Testis (tissue), 2 donors: ENCODE measurements at regions not wholly inside any gene's neighbourhood (a gene's known extent, or its start where the extent isn't known, plus 50 kb on each side); places are given as distances from the start of the nearest gene placed in this dataset.

ENCODE experiments used
- DNase-seq: peaks from one replicate; pipeline ENCODE4 v3.0.0-alpha.2; 2019
- H3K27ac ChIP-seq, 2 donors: fragments of 200-600 bp; sonication (generic); one replicate each; pipeline ENCODE4 v1.5.1; 2019
- H3K27me3 ChIP-seq: fragments of 200-600 bp; sonication (generic); one replicate; pipeline ENCODE4 v1.5.1; 2019
- H3K36me3 ChIP-seq: fragments of 200-600 bp; sonication (generic); one replicate; pipeline ENCODE4 v1.5.1; 2017; ENCODE audit warnings: low read depth; ENCODE audit errors: missing control alignments
- H3K4me1 ChIP-seq: fragments of 200-600 bp; sonication (generic); one replicate; pipeline ENCODE4 v1.5.1; 2019
- H3K4me3 ChIP-seq, 2 donors: fragments of 200-600 bp; sonication (generic); one replicate each; pipeline ENCODE4 v1.5.1; 2017 to 2019
- H3K9me3 ChIP-seq: fragments of 200-600 bp; sonication (generic); one replicate; pipeline ENCODE4 v1.5.1; 2017
- CTCF ChIP-seq, 3 experiments: fragments of 450-650 bp in 2 of 3; fragments of 200-600 bp in 1 of 3; sonication (generic) in 1 of 3; IDR thresholded peaks; one replicate each; pipeline ENCODE4 v1.5.1; 2016 to 2019; ENCODE audit warnings: antibody characterized with exemption in 3 of 3, mild to moderate bottlenecking in 2 of 3, moderate library complexity in 1 of 3
- POLR2A ChIP-seq: fragments of 450-650 bp; IDR thresholded peaks from one replicate; pipeline ENCODE4 v1.6.1; 2017; ENCODE audit warnings: antibody characterized with exemption, mild to moderate bottlenecking, moderate library complexity
- WGBS, 2 donors: methylation state at CpG; one replicate each; pipeline ENCODE4 v1.1.5; 2018; 5-methylcytosine and 5-hydroxymethylcytosine counted together
- intact Hi-C: fragments of 100-400 bp; cut with DNase I; formaldehyde crosslinking; loops from one replicate; pipeline ENCODE4 v1.15.1; 2023; ENCODE audit warnings: low total_unique reads

GRCh38 chr10:128850647-128851046 lies 616.4 kb upstream of the MGMT start:
- peaks cover 10% of the 10 kb centered on the region for H3K4me1 ChIP-seq
- H3K27me3 ChIP-seq = no peaks in the 10 kb centered on the region
- intact Hi-C loops = no loop called here
- no peak for TF ChIP-seq POLR2A
- TF ChIP-seq CTCF (IDR thresholded peaks at IDR 0.05) = no peak
- WGBS, 2 donors = 93 to 96% methylated on average over 7 to 8 of the region's 8 CpGs
- H3K36me3 ChIP-seq = no peaks in the 10 kb centered on the region
- no peak overlapping the region for H3K27ac ChIP-seq
- DNase-seq = no peak
- H3K4me3 ChIP-seq = no peak overlapping the region
- H3K9me3 ChIP-seq = no peaks in the 10 kb centered on the region

DNA sequence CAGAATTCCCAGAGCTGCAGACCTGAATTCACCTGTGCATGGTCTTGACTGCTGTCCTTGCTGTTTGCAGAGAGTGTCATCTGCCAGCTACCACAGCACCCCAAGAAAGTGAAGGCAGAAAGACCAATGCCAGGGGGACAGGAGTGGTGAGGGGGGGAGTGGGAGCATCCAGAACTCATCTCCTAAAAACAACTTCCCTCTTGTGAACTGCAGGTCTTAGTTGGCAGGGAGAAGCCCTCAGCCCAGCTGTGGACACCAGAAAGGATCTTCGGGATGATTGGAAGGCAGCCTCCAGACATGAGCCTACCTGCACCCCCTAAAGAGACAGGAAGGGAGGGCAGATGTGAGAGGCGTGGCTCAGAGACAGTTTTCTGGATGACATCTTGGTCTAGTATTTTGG lies 615.8 kb upstream of the MGMT start:
- Histone ChIP-seq H3K4me1 (peaks cover 13% of the 10 kb centered on the region), H3K36me3 (no peaks in the 10 kb centered on the region), H3K4me3 (no peak overlapping the region), H3K27me3 (no peaks in the 10 kb centered on the region), H3K9me3 (no peaks in the 10 kb centered on the region), H3K27ac (no peak overlapping the region)
- WGBS, 2 donors = 77 to 81% methylated on average over 2 of the region's 2 CpGs
- TF ChIP-seq CTCF (IDR thresholded peaks at IDR 0.05) (no peak), POLR2A (no peak)
- intact Hi-C loops = no loop called here
- DNase-seq = no peak

DNA sequence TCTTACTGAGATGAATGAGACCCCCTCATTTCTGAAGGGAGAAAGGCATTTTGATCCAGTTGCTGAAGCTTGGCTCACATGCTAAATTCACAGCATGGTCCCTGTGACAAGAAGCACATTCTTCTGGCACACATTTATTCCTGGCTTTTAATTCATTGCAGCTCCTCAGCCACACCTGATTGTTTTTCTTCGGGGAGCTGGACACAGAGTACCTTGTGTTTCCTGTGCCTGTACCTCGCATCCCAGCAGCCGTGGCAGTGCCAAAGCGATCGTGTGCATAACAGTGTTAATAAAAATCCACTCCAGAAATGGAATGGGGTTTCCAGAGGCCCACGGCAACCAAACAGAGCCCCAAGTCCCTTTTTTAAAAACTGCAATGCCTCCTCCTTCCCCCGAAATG lies 615.3 kb upstream of the MGMT start:
- H3K4me3 ChIP-seq = no peak overlapping the region
- no peaks in the 10 kb centered on the region for H3K9me3 ChIP-seq
- H3K27me3 ChIP-seq = no peaks in the 10 kb centered on the region
- H3K27ac ChIP-seq = peak overlapping the region in 1 of 2 donors; percentile 33
- intact Hi-C loops = no loop called here
- H3K4me1 ChIP-seq = peaks cover 13% of the 10 kb centered on the region
- H3K36me3 ChIP-seq = no peaks in the 10 kb centered on the region
- no peak for DNase-seq
- no peak for TF ChIP-seq POLR2A
- TF ChIP-seq CTCF (IDR thresholded peaks at IDR 0.05) = no peak
- 48 to 63% methylated on average over 7 of the region's 7 CpGs for WGBS, 2 donors

- 92% methylated on average over 11 of the region's 11 CpGs for WGBS, 2 donors
- H3K27ac ChIP-seq = peak overlapping the region in 1 of 2 donors; percentile 33
Observed at GRCh38 chr10:128852449-128852848, 614.6 kb upstream of the MGMT start.

More at GRCh38 chr10:128852449-128852848, 614.6 kb upstream of the MGMT start:
- Histone ChIP-seq H3K4me1 (peaks cover 13% of the 10 kb centered on the region), H3K36me3 (no peaks in the 10 kb centered on the region), H3K27me3 (no peaks in the 10 kb centered on the region), H3K4me3 (no peak overlapping the region), H3K9me3 (no peaks in the 10 kb centered on the region)
- intact Hi-C loops = no loop called here
- DNase-seq = no peak
- TF ChIP-seq POLR2A (no peak), CTCF (IDR thresholded peaks at IDR 0.05) (no peak)
